WTC11 (cell line): ENCODE measurements at regions not wholly inside any gene's neighbourhood (a gene's known extent, or its start where the extent isn't known, plus 50 kb on each side); places are given as distances from the start of the nearest gene placed in this dataset.

Experiments used
- NFE2L1 ChIP-seq: sonication (generic); formaldehyde crosslinking; IDR thresholded peaks from 2 replicates; pipeline ENCODE4 v1.8.1; 2023; ENCODE audit warnings: missing genetic modification reagents
- NR3C1 ChIP-seq: sonication (generic); formaldehyde crosslinking; conservative IDR thresholded peaks from 2 replicates; pipeline ENCODE4 v1.8.1; 2023; ENCODE audit warnings: low read depth, mild to moderate bottlenecking, missing genetic modification reagents
- TF ChIP-seq, protein P1 (sequence below): fragments of 200-600 bp; IDR thresholded peaks from 2 replicates; pipeline ENCODE4 v1.8.0; 2022; ENCODE audit warnings: antibody characterized with exemption
- TF ChIP-seq, protein P2 (sequence below): sonication (generic); formaldehyde crosslinking; IDR thresholded peaks from 2 replicates; pipeline ENCODE4 v1.8.1; 2023; ENCODE audit warnings: mild to moderate bottlenecking, missing genetic modification reagents

DNA sequence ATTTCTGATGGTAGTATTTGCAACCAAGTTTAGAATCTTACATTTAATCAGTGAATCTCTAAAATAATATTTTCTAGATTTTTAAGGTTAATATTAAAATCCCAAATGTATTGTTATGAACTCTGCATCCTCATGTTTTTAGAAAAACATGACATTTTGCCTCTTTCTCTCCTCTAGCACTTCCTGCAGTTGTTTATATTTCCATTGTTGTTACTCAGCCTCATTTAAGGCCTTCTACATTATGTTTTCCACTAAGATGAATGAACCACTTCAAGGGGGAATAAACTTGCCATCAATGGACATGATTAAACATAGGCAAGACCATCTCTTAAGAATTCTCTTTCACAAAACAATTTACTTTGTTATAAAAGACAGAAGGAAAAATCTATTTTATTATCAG, 333.5 kb upstream of the IRAK1BP1 start:
- TF ChIP-seq, protein P1, sequence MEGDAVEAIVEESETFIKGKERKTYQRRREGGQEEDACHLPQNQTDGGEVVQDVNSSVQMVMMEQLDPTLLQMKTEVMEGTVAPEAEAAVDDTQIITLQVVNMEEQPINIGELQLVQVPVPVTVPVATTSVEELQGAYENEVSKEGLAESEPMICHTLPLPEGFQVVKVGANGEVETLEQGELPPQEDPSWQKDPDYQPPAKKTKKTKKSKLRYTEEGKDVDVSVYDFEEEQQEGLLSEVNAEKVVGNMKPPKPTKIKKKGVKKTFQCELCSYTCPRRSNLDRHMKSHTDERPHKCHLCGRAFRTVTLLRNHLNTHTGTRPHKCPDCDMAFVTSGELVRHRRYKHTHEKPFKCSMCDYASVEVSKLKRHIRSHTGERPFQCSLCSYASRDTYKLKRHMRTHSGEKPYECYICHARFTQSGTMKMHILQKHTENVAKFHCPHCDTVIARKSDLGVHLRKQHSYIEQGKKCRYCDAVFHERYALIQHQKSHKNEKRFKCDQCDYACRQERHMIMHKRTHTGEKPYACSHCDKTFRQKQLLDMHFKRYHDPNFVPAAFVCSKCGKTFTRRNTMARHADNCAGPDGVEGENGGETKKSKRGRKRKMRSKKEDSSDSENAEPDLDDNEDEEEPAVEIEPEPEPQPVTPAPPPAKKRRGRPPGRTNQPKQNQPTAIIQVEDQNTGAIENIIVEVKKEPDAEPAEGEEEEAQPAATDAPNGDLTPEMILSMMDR, result no peak
- no peak for TF ChIP-seq NR3C1 (CRISPR knock-in tag)
- no peak for TF ChIP-seq NFE2L1
- TF ChIP-seq, protein P2, sequence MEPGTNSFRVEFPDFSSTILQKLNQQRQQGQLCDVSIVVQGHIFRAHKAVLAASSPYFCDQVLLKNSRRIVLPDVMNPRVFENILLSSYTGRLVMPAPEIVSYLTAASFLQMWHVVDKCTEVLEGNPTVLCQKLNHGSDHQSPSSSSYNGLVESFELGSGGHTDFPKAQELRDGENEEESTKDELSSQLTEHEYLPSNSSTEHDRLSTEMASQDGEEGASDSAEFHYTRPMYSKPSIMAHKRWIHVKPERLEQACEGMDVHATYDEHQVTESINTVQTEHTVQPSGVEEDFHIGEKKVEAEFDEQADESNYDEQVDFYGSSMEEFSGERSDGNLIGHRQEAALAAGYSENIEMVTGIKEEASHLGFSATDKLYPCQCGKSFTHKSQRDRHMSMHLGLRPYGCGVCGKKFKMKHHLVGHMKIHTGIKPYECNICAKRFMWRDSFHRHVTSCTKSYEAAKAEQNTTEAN (CRISPR knock-in tag), result no peak
